GM12891 (cell line): ENCODE measurements at regions not wholly inside any gene's neighbourhood (a gene's known extent, or its start where the extent isn't known, plus 50 kb on each side); places are given as distances from the start of the nearest gene placed in this dataset.
"Not testable (repeated sequence)": the region's sequence is repeated elsewhere in the genome, so short reads cannot be mapped to it uniquely, and the experiment has no call there.

ENCODE experiments used
- DNase-seq: peaks from one replicate; pipeline ENCODE4 v3.0.0; 2011; ENCODE audit warnings: low spot score; ENCODE audit not compliant: insufficient read length
- FAIRE-seq: peaks from 2 replicates; lab custom pipeline; 2011; peaks lifted over from hg19 to GRCh38; lab: Jason Lieb, UNC
- PAX5 ChIP-seq: IDR thresholded peaks from 2 replicates; pipeline ENCODE4 v1.6.1; 2011; ENCODE audit warnings: low read length, moderate library complexity, mild to moderate bottlenecking; ENCODE audit not compliant: insufficient read depth, severe bottlenecking
- POLR2A ChIP-seq: IDR thresholded peaks from 2 replicates; pipeline ENCODE4 v1.6.1; 2011; ENCODE audit warnings: low read depth, low read length, control low read depth
- POLR2AphosphoS5 ChIP-seq: IDR thresholded peaks from 2 replicates; pipeline ENCODE4 v1.6.1; 2011; ENCODE audit warnings: low read depth, low read length, control low read depth
- POU2F2 ChIP-seq: IDR thresholded peaks from 2 replicates; pipeline ENCODE4 v1.6.1; 2011; ENCODE audit warnings: low read depth, mild to moderate bottlenecking, control low read depth, low read length, moderate library complexity
- SPI1 ChIP-seq: IDR thresholded peaks from 2 replicates; pipeline ENCODE4 v1.6.1; 2011; ENCODE audit warnings: low read depth, low read length, control low read depth
- TAF1 ChIP-seq: IDR thresholded peaks from 2 replicates; pipeline ENCODE4 v1.6.1; 2011; ENCODE audit warnings: low read depth, low read length, control low read depth

DNA sequence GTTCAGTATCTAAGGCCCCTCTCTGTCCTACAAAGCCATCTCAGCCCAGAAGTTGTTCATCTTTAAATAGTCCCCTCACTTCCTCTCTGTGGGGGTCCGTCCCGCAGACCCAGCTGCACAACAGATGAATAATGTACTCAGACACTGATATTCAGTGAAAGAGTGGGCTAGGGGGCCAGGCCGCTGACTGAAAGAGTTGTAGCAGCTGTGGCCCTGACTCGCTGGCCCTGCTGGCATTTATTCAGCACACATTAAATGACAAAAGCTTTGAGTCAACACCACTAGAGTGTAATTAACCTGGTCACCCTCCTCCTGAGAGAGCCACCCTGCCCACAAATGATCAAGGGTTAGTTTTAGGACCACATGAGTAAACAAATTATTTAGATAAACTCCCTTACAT, 76.3 kb downstream of the MED10 start:
- DNase-seq: no peak

DNA sequence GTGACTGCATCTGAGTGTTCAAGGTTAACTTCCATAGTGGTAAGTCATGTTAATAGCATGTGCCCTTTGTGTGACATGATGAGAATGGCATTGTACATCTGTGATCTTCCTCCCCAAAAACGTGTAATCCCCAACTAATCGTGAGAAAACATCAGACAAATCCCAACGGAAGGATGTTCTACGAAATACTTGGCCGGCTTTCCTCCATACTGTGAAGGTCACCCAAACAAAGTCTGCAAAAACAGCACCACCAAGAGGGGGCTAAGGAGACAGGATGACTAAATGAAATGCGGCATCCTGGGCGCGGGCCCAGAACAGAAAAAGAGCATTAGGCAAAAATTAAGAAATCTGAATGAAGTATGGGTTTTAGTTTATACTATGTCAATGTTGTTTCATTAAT, 81.8 kb downstream of the MED10 start:
- DNase-seq (no peak), FAIRE-seq (no peak)
- TF ChIP-seq TAF1: no peak
- TF ChIP-seq POU2F2: no peak
- TF ChIP-seq POLR2A: no peak
- TF ChIP-seq SPI1: no peak
- TF ChIP-seq PAX5: no peak
- TF ChIP-seq POLR2AphosphoS5: no peak

More for the DNA sequence above, 76.3 kb downstream of the MED10 start:
- TF ChIP-seq POLR2A (no peak), PAX5 (no peak), POU2F2 (no peak), TAF1 (no peak), POLR2AphosphoS5 (no peak), SPI1 (no peak)
- no peak for FAIRE-seq

DNA sequence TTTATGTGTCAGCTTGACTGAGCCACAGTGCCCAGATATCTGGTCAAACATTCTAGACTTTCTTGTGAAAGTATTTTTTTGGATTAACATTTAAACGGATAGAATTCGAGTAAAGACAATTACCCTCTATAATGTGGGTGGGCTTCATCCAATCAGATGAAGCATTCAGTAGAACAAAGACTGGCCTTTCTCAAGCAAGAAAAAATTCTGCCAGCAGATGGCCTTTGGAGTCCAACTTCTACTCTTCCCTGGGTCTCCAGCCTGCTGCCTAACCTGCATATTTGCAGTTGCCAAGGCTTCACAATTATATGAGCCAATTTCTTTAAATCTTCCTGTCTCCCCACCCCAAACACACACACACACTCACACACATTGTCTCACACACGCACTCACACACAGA, 86.4 kb downstream of the MED10 start:
- DNase-seq: no peak
- TF ChIP-seq SPI1: no peak
- no peak for TF ChIP-seq PAX5
- no peak for TF ChIP-seq POLR2A
- TF ChIP-seq POLR2AphosphoS5: no peak
- TF ChIP-seq POU2F2: no peak
- no peak for TF ChIP-seq TAF1
- FAIRE-seq: no peak

DNA sequence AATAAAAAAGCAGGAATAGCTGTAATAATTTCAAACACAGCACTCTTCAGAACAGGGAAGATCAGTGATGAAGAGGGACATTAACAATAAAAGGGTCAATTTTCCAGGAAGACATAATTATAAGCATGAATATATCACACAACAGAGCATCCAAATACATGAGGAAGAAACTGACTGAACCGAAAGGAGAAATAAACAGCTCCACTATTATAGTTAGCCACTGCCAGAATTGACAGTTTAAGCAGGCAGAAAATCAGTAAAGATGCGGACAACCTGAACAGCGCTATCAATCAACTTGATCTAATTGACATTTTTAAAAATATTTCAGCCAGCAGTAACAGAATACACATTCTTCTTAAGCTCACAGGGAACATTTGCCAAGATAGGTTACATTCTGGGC, 89.1 kb downstream of the MED10 start:
- DNase-seq (no peak), FAIRE-seq (no peak)
- TF ChIP-seq POLR2A: no peak
- no peak for TF ChIP-seq SPI1
- TF ChIP-seq POU2F2: no peak
- TF ChIP-seq POLR2AphosphoS5: no peak
- TF ChIP-seq PAX5: no peak
- no peak for TF ChIP-seq TAF1

DNA sequence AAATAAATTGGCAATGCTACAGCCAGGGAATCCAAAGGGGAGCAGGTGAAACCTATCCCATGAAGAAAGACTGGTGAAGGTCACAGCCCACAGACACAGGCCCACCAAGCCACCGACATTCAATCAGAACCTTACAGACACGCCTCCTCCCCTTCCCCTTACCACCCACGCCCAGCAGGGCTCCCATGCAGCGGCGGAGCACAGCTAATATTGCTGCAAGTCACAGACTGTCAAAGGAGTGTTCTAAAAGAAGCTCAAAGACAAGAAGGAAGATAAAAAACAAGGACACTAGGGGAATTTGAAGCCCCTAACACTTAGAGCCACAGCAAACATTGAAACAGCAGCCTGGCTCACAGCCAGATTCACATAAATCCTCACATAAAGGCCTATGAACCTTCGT, 91.2 kb downstream of the MED10 start:
- DNase-seq (no peak), FAIRE-seq (no peak)
- TF ChIP-seq POLR2AphosphoS5 (no peak), POLR2A (no peak), SPI1 (no peak), PAX5 (no peak), TAF1 (no peak), POU2F2 (no peak)

GRCh38 chr5:6286404-6286803, 91.9 kb downstream of the MED10 start:
- FAIRE-seq (no peak), DNase-seq (no peak)
- no peak for TF ChIP-seq SPI1
- no peak for TF ChIP-seq POLR2A
- no peak for TF ChIP-seq TAF1
- TF ChIP-seq POU2F2: no peak
- TF ChIP-seq PAX5: no peak
- TF ChIP-seq POLR2AphosphoS5: no peak

- not testable (repeated sequence) for FAIRE-seq
These were observed 93.9 kb downstream of the MED10 start for GRCh38 chr5:6284491-6284890.

GRCh38 chr5:6282352-6282751, 96.0 kb downstream of the MED10 start:
- TF ChIP-seq SPI1: no peak
- TF ChIP-seq POLR2A: no peak
- no peak for TF ChIP-seq PAX5
- no peak for TF ChIP-seq TAF1
- TF ChIP-seq POU2F2: no peak
- TF ChIP-seq POLR2AphosphoS5: no peak
- no peak for FAIRE-seq
- DNase-seq: no peak

More at GRCh38 chr5:6284491-6284890, 93.9 kb downstream of the MED10 start:
- DNase-seq: not testable (repeated sequence)

DNA sequence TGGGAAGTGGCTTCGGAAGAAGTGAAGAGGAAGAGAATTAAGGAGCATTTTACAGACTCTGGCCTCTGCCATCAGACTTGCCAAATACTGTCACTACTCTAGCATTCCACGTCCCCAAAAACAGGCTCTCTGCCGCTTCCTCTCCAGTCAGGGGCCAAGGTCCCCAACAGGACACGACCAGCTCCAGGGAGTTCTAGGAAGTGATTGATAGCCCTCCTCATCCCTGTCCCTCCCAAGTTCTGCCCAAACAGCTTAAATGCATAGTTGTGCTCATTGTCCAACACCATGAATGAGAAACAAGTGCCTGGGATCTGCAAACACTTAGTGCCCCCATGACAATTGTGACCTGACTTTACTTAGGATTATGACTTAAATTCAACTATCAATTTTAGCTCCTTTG, 96.5 kb downstream of the MED10 start:
- TF ChIP-seq PAX5 (no peak), POU2F2 (no peak)
- DNase-seq: no peak
- no peak for FAIRE-seq

- FAIRE-seq (no peak), DNase-seq (no peak)
- TF ChIP-seq POU2F2: no peak
These were observed 97.8 kb downstream of the MED10 start for GRCh38 chr5:6280425-6281100.
